Endodermal cell (in vitro differentiated cells): ENCODE measurements at regions not wholly inside any gene's neighbourhood (a gene's known extent, or its start where the extent isn't known, plus 50 kb on each side); places are given as distances from the start of the nearest gene placed in this dataset.

Experiments used
- DNase-seq: peaks from one replicate; pipeline ENCODE4 v3.0.0-alpha.2; 2017
- H3K27ac ChIP-seq: 2 replicates; pipeline ENCODE4 v1.5.1; 2013; ENCODE audit warnings: mild to moderate bottlenecking, low read depth, low read length, moderate library complexity
- H3K27me3 ChIP-seq: 2 replicates; pipeline ENCODE4 v1.6.1; 2013; ENCODE audit warnings: mild to moderate bottlenecking, low read length, moderate library complexity; ENCODE audit not compliant: insufficient read depth, control insufficient read depth, poor library complexity, severe bottlenecking
- H3K36me3 ChIP-seq: 2 replicates; pipeline ENCODE4 v1.7.0; 2013; ENCODE audit warnings: mild to moderate bottlenecking, low read length, moderate library complexity; ENCODE audit not compliant: control insufficient read depth, insufficient read depth
- H3K4me1 ChIP-seq: one replicate; pipeline ENCODE4 v1.7.0; 2013; ENCODE audit warnings: low read length; ENCODE audit not compliant: control insufficient read depth, insufficient read depth
- H3K4me3 ChIP-seq: 2 replicates; pipeline ENCODE4 v1.5.1; 2013; ENCODE audit warnings: mild to moderate bottlenecking, low read length, moderate library complexity
- H3K9ac ChIP-seq: 2 replicates; pipeline ENCODE4 v1.6.1; 2013; ENCODE audit warnings: mild to moderate bottlenecking, low read length, moderate library complexity; ENCODE audit not compliant: poor library complexity, severe bottlenecking; ENCODE audit errors: extremely low read depth
- H3K9me3 ChIP-seq: 2 replicates; pipeline ENCODE4 v1.6.1; 2013; ENCODE audit warnings: mild to moderate bottlenecking, low read length, moderate library complexity; ENCODE audit not compliant: control insufficient read depth
- H3K27ac Mint-ChIP-seq: 2 replicates; pipeline ENCODE4 v1.8.0; 2020; ENCODE audit warnings: mixed read lengths
- H3K27me3 Mint-ChIP-seq: 2 replicates; pipeline ENCODE4 v1.8.0; 2021; ENCODE audit warnings: mild to moderate bottlenecking, mixed read lengths; ENCODE audit not compliant: insufficient read depth
- H3K36me3 Mint-ChIP-seq: 2 replicates; pipeline ENCODE4 v1.8.0; 2020; ENCODE audit warnings: low read depth, mixed read lengths
- H3K4me1 Mint-ChIP-seq: 2 replicates; pipeline ENCODE4 v1.8.0; 2020; ENCODE audit warnings: mixed read lengths
- H3K4me3 Mint-ChIP-seq: 2 replicates; pipeline ENCODE4 v1.8.0; 2020; ENCODE audit warnings: mild to moderate bottlenecking, moderate library complexity, mixed read lengths
- H3K9me3 Mint-ChIP-seq: 2 replicates; pipeline ENCODE4 v1.8.0; 2020; ENCODE audit warnings: mild to moderate bottlenecking, mixed read lengths
- CTCF ChIP-seq: fragments of 200-600 bp; sonication (generic); conservative IDR thresholded peaks from 2 replicates; pipeline ENCODE4 v1.5.0; 2021; ENCODE audit warnings: antibody characterized with exemption, mild to moderate bottlenecking
- WGBS, 2 experiments: methylation state at CpG; one replicate each; pipeline versions ENCODE4 v1.1.5 to v1.1.7; 2013; ENCODE audit warnings: missing lambda C conversion rate in 2 of 2, mixed read lengths in 1 of 2; ENCODE audit not compliant: insufficient coverage in 1 of 2, insufficient read length in 1 of 2; 5-methylcytosine and 5-hydroxymethylcytosine counted together

DNA sequence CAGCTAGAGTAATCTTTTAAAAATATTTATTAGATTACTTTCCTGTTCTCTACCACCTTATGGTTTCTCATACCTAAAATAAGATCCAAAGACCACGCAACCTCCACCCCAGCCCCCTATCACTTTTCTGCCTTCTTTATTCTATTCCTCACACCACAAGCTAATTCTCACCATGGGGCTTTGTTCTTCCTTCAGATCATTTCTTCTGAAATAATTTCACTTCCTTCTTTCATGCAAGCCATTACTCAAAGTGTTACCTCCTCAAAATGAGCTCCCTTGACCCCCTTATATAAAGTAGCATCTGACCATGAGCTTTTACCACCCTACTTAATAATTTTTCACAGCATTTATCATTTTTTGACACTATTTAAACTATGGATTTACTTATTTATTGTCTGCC, 233.2 kb upstream of the TMCO5A start:
- 83 to 84% methylated on average over 1 of the region's 1 CpG for WGBS, 2 experiments
- no peak for DNase-seq
- H3K27ac ChIP-seq: no peak overlapping the region
- peaks cover 18% of the 10 kb centered on the region for H3K9me3 Mint-ChIP-seq
- peaks cover 9% of the 10 kb centered on the region for H3K27me3 Mint-ChIP-seq
- H3K9ac ChIP-seq: no peak overlapping the region
- H3K4me1 ChIP-seq: no peaks in the 10 kb centered on the region
- no peak for TF ChIP-seq CTCF
- peaks cover 15% of the 10 kb centered on the region for H3K4me1 Mint-ChIP-seq
- H3K4me3 Mint-ChIP-seq: no peak overlapping the region
- H3K27ac Mint-ChIP-seq: no peak overlapping the region
- no peak overlapping the region for H3K4me3 ChIP-seq
- no peaks in the 10 kb centered on the region for H3K36me3 Mint-ChIP-seq
- no peaks in the 10 kb centered on the region for H3K36me3 ChIP-seq
- H3K27me3 ChIP-seq: no peaks in the 10 kb centered on the region
- H3K9me3 ChIP-seq: peaks cover 22% of the 10 kb centered on the region

DNA sequence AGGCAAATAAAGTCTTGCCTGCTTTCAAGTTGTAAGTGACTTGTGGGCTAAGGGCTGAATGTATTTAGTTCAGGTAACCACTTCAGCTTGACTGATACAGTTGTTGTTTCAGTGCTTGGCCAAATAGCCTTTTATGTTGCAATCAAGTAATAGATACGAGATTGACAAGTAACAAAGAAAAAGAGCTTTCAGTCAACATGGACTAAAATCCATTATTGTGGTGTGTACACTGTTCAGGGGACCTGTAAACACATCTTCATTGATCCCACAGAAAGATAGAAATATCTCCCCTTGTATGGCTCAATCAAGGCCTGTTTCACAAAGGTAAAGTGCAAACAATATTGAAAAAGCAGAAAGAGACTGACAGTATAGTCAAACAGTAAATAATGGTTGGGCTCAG, 224.8 kb upstream of the TMCO5A start:
- Mint-ChIP-seq H3K4me1 (peaks cover 8% of the 10 kb centered on the region), H3K27ac (no peak overlapping the region), H3K9me3 (peaks cover 27% of the 10 kb centered on the region), H3K27me3 (peaks cover 7% of the 10 kb centered on the region), H3K4me3 (no peak overlapping the region), H3K36me3 (no peaks in the 10 kb centered on the region)
- H3K4me3 ChIP-seq: no peak overlapping the region
- WGBS, 2 experiments: 90 to 100% methylated on average over 1 of the region's 1 CpG
- H3K36me3 ChIP-seq: no peaks in the 10 kb centered on the region
- H3K27me3 ChIP-seq: no peaks in the 10 kb centered on the region
- peaks cover 27% of the 10 kb centered on the region for H3K9me3 ChIP-seq
- H3K4me1 ChIP-seq: no peaks in the 10 kb centered on the region
- no peak overlapping the region for H3K27ac ChIP-seq
- no peak for DNase-seq
- H3K9ac ChIP-seq: no peak overlapping the region
- no peak for TF ChIP-seq CTCF

DNA sequence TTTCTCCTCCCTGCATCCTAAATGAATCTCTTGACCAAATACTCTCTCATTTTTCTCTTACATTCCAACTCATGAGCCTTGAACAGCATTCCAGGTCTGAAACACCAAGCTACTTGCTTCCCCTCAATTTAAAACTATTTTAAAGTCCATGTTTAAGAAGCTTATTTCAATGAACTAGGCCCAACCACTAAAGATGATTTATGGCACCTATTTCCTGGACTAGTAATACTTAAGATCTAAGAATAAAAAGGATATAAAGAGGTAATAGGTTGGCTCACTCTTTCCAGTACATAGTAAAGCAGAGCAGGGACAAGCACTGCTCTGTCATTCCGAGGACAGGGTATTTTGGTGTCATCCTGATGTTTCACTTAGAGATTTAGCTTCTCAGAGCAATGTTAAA, 219.3 kb upstream of the TMCO5A start:
- no peak overlapping the region for H3K9ac ChIP-seq
- Mint-ChIP-seq H3K4me1 (peaks cover 8% of the 10 kb centered on the region), H3K4me3 (no peak overlapping the region), H3K36me3 (no peaks in the 10 kb centered on the region), H3K9me3 (peaks cover 31% of the 10 kb centered on the region), H3K27me3 (no peaks in the 10 kb centered on the region), H3K27ac (no peak overlapping the region)
- WGBS, 2 experiments: 92 to 100% methylated on average over 1 of the region's 1 CpG
- H3K27ac ChIP-seq: no peak overlapping the region
- H3K36me3 ChIP-seq: no peaks in the 10 kb centered on the region
- DNase-seq: no peak
- no peak overlapping the region for H3K4me3 ChIP-seq
- no peaks in the 10 kb centered on the region for H3K4me1 ChIP-seq
- peaks cover 27% of the 10 kb centered on the region for H3K9me3 ChIP-seq
- H3K27me3 ChIP-seq: no peaks in the 10 kb centered on the region
- no peak for TF ChIP-seq CTCF
